ENCODE measurements at regions not wholly inside any gene's neighbourhood (a gene's known extent, or its start where the extent isn't known, plus 50 kb on each side); places are given as distances from the start of the nearest gene placed in this dataset.

GRCh38 chr3:95612611-95613010 is 1201.8 kb upstream of the EPHA6 start:
- no peaks in the 10 kb centered on the region for H3K36me3 ChIP-seq
- intact Hi-C loops (cut with micrococcal nuclease): no loop called here
- H3K4me1 ChIP-seq: no peaks in the 10 kb centered on the region
- DNase-seq: no peak
- H3K27me3 ChIP-seq (ENCODE audit: low read depth): no peaks in the 10 kb centered on the region
- peaks cover 24% of the 10 kb centered on the region for H3K9me3 ChIP-seq (replicated peaks)
- no peak for TF ChIP-seq CTCF (IDR thresholded peaks at IDR 0.05; ENCODE audit: borderline replicate concordance)
- no peak overlapping the region for H3K27ac ChIP-seq (replicated peaks)
- no peak overlapping the region for H3K4me3 ChIP-seq

GRCh38 chr3:95613993-95614392 is 1200.4 kb upstream of the EPHA6 start:
- Histone ChIP-seq H3K4me1 (no peaks in the 10 kb centered on the region), H3K9me3 (replicated peaks) (peaks cover 12% of the 10 kb centered on the region), H3K36me3 (no peaks in the 10 kb centered on the region), H3K27me3 (ENCODE audit: low read depth) (no peaks in the 10 kb centered on the region), H3K4me3 (no peak overlapping the region), H3K27ac (replicated peaks) (no peak overlapping the region)
- no peak for DNase-seq
- no peak for TF ChIP-seq CTCF (IDR thresholded peaks at IDR 0.05; ENCODE audit: borderline replicate concordance)
- intact Hi-C loops (cut with micrococcal nuclease): no loop called here

GRCh38 chr3:95615592-95616310 is 1198.6 kb upstream of the EPHA6 start:
- intact Hi-C loops (cut with micrococcal nuclease): no loop called here
- H3K36me3 ChIP-seq: no peaks in the 10 kb centered on the region
- no peak for TF ChIP-seq CTCF (IDR thresholded peaks at IDR 0.05; ENCODE audit: borderline replicate concordance)
- DNase-seq: no peak
- no peak overlapping the region for H3K27ac ChIP-seq (replicated peaks)
- no peak overlapping the region for H3K4me3 ChIP-seq
- H3K27me3 ChIP-seq (ENCODE audit: low read depth): no peaks in the 10 kb centered on the region
- no peaks in the 10 kb centered on the region for H3K4me1 ChIP-seq
- H3K9me3 ChIP-seq (replicated peaks): peaks cover 4% of the 10 kb centered on the region

- no peaks in the 10 kb centered on the region for H3K36me3 ChIP-seq
- DNase-seq: no peak
- H3K4me1 ChIP-seq: no peaks in the 10 kb centered on the region
- no peaks in the 10 kb centered on the region for H3K9me3 ChIP-seq (replicated peaks)
- H3K27ac ChIP-seq (replicated peaks): no peak overlapping the region
- intact Hi-C loops (cut with micrococcal nuclease): no loop called here
- H3K4me3 ChIP-seq: no peak overlapping the region
- H3K27me3 ChIP-seq (ENCODE audit: low read depth): no peaks in the 10 kb centered on the region
- no peak for TF ChIP-seq CTCF (IDR thresholded peaks at IDR 0.05; ENCODE audit: borderline replicate concordance)
Measured at GRCh38 chr3:95626107-95626506, 1188.3 kb upstream of the EPHA6 start.

GRCh38 chr3:95627293-95627692 is 1187.1 kb upstream of the EPHA6 start:
- Histone ChIP-seq H3K27me3 (ENCODE audit: low read depth) (no peaks in the 10 kb centered on the region), H3K27ac (replicated peaks) (no peak overlapping the region), H3K4me1 (no peaks in the 10 kb centered on the region), H3K4me3 (no peak overlapping the region), H3K9me3 (replicated peaks) (no peaks in the 10 kb centered on the region), H3K36me3 (no peaks in the 10 kb centered on the region)
- no peak for TF ChIP-seq CTCF (IDR thresholded peaks at IDR 0.05; ENCODE audit: borderline replicate concordance)
- intact Hi-C loops (cut with micrococcal nuclease): no loop called here
- no peak for DNase-seq

Measured in left ventricle myocardium inferior (tissue), 1 donor.